H54 (cell line): ENCODE measurements at regions not wholly inside any gene's neighbourhood (a gene's known extent, or its start where the extent isn't known, plus 50 kb on each side); places are given as distances from the start of the nearest gene placed in this dataset.

Experiments used
- DNase-seq: peaks from one replicate; pipeline ENCODE4 v3.0.0; 2011; ENCODE audit warnings: low spot score, mixed read lengths; ENCODE audit not compliant: insufficient read length
- FAIRE-seq: peaks from 3 replicates; lab custom pipeline; 2011; peaks lifted over from hg19 to GRCh38; lab: Jason Lieb, UNC
- POLR2A ChIP-seq: IDR thresholded peaks from 2 replicates; pipeline ENCODE4 v1.6.1; 2011; ENCODE audit warnings: low read depth, mild to moderate bottlenecking, low read length

DNA sequence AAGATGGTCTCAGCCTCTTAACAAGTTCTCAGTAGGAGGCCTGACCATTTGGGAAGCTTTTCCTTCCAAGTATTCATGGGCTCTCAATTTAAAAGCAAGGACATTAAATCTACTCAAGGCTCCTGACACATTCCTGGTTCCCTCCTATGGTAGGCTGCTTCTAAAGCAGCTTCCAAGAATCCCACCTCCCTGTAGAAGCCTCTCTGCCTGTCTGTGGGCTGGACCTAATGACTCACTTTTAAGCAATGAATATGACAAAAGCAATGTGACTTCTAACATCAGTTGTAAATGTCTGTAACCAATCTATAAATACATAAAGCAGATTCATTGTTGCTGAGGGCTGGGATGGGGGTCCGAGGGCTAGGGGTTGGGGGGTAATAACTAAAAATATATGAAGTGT, 99.5 kb upstream of the FAM9B start:
- DNase-seq = no peak
- FAIRE-seq = no peak
- TF ChIP-seq POLR2A = no peak

DNA sequence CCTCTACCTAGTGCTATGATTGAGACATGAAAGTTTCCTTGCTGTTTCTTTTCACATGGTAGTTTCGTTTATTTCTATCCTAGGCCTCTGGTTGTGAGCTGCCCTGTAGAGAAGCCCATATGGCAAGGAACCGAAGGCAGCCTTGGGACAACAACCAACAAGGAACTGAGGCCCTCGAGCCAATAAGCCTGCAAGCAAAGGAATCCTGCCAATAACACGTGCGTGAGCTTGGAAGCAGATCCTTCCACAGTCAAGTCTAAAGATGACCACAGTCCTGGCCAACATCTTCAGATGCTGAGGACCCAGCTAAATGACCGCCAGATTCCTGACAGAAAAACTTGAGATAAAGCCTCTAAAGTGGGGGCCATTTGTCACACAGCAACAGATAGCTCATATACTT, 100.4 kb upstream of the FAM9B start:
- DNase-seq (no peak), FAIRE-seq (no peak)
- TF ChIP-seq POLR2A = no peak

- no peak for FAIRE-seq
- no peak for DNase-seq
- TF ChIP-seq POLR2A = no peak
These were observed 102.1 kb upstream of the FAM9B start for GRCh38 chrX:9135901-9136510.

DNA sequence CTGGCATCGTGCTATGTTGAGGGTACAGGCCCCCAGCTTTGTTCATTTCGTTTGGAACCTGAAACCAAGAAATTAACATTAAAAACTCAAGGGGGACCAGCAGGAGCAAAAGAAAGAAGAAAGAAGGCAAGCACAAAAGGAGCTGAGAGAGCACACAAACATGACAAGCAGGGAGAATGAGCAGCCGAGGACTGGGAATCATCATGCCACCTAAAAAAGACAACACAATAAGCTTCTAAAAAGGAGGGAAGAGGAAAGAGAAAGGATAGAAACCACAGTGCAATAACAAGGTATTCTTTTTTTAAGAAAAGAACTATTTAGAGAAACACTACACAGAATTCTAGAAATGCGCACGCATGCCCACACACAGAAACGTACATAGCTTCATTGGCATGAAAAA, 103.2 kb upstream of the FAM9B start:
- TF ChIP-seq POLR2A = no peak
- DNase-seq (no peak), FAIRE-seq (no peak)

DNA sequence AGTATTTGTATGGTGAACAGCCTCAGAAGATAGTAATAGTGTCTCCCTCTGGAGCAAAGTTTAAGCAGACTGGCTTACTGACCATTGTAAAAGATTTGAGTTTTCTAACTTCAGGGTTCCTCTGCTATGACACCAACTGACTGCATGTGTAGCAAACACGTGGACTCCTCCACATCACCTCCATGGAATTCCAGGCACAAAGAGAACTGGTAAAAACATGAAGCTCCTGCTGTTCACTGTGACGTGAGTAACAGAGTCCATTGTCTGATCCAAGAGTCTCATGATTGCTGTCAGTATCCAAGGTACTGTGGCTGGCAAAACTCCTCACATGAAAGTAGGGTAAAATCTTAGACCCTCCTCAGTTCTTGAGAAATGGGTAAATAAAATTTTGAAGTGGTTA, 107.6 kb upstream of the FAM9B start:
- DNase-seq = no peak
- TF ChIP-seq POLR2A = no peak
- FAIRE-seq = no peak

DNA sequence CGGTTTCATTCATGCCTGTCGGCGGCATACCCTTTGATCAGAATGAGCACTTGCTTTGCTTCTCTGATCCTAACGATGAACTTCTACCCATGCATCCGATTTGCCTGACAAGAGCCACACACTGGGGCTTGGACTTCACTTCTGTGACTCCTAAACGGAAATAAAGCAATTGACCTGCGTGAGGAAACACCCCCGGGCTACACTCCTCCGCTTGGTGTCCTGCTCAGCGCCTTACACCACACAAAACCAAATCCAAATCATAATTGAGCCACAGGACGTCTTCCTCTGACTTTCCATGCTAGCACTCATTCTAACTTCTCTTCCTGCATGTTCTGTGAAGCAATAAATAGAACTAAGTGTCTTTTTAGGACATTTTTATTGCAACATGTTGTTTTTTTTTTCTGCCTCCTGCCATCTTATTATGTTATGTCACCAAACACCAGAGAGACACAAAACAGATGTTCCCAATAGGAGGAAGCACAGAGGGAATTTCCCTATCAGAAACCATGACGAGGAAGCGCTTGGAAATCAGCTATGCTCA, 110.8 kb upstream of the FAM9B start:
- no peak for TF ChIP-seq POLR2A
- FAIRE-seq (no peak), DNase-seq (no peak)

GRCh38 chrX:9146657-9147056, 112.7 kb upstream of the FAM9B start:
- DNase-seq (no peak), FAIRE-seq (no peak)
- TF ChIP-seq POLR2A = no peak

DNA sequence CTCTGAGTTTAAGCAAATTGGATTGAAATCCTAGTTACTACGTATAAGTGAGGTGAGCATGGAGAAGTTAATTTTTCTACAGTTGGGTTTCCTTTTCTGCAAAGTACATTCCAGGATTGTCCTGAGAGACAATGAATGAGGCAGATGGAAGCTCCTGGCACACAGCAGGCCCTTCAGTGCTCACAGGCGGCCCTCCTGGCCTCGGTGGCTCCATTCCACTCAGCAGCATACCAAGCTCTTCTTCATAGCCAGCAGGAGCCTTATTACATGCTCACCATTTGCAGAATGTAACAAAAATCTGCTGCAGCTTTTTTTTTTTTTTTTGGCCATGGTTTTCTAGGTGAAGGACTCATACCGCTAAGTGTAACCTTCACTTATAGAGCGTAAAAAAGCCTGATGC, 113.2 kb upstream of the FAM9B start:
- DNase-seq (no peak), FAIRE-seq (no peak)
- TF ChIP-seq POLR2A = no peak

GRCh38 chrX:9147726-9148125, 113.8 kb upstream of the FAM9B start:
- FAIRE-seq = no peak
- DNase-seq = no peak

GRCh38 chrX:9148615-9149399, 114.9 kb upstream of the FAM9B start:
- no peak for FAIRE-seq
- no peak for TF ChIP-seq POLR2A
- DNase-seq = no peak

More at GRCh38 chrX:9147726-9148125, 113.8 kb upstream of the FAM9B start:
- no peak for TF ChIP-seq POLR2A

- TF ChIP-seq POLR2A = no peak
- DNase-seq (no peak), FAIRE-seq (no peak)
These were observed 115.7 kb upstream of the FAM9B start for GRCh38 chrX:9149501-9150245.

DNA sequence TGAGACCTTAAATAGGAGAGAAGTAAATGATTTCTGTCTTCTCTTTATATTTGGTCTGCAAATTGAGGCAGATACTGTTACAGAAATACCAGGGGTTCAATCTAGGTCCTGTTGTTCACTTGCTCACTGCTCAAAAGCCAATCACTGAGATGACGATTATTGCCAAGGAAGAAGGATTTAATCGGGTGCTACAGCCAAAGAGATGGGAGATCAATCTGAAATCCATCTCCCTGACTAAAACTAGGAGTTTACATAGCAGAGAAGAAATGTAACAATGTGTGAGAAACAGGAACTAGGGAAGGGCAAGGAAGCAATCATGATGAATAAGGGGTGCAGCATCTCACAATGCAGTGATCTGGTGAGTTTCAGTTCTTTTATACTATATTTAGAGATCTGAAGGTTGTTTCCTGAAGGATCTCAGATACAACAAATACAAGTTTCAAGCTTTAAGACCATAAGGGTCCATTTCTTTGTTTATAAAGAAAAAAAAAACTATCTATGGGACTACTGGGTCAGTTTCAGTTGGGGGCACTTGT, 117.9 kb upstream of the FAM9B start:
- FAIRE-seq (no peak), DNase-seq (no peak)
- TF ChIP-seq POLR2A = no peak

DNA sequence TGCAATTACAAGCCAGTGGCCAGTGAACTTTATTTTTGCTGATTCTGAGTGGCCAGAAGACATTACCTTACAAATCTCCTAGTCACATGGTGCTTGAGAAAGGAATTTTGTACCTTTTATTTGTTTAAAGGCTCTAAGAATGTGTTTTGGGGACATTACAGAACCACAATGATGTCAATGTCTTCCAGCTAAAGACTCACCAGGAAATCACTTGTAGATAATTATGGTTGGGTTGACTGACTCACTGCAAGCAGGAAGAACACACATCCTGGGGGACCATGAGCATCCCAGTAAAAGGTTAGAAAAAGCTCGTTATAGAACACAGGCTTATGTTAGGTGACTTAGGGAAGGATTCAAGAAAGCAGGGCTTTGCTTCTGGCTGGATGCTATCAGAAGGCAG, 119.4 kb upstream of the FAM9B start:
- DNase-seq (no peak), FAIRE-seq (no peak)
- no peak for TF ChIP-seq POLR2A

DNA sequence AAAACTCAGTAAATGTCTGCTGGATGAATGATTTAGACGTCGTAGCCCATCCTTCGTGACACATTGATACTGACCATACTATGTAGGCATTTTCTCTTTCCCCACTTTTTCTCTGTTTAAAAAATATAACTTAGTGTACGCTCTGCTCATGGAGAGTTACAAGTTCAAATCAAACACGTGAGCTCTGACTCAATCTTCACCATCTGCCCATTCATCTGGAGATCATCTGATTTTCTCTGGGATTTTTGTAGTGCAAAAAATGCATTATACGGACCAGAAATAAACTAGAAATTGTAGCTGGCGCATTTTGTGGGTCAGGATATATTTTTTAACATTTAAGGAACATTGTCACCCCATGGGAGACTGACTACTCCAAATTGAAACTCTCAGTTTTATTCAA, 124.7 kb upstream of the FAM9B start:
- no peak for TF ChIP-seq POLR2A
- FAIRE-seq (no peak), DNase-seq (no peak)
